GM12891 (cell line): ENCODE measurements at regions not wholly inside any gene's neighbourhood (a gene's known extent, or its start where the extent isn't known, plus 50 kb on each side); places are given as distances from the start of the nearest gene placed in this dataset.

Source experiments
- PAX5 ChIP-seq: IDR thresholded peaks from 2 replicates; pipeline ENCODE4 v1.6.1; 2011; ENCODE audit warnings: low read length, moderate library complexity, mild to moderate bottlenecking; ENCODE audit not compliant: insufficient read depth, severe bottlenecking
- POLR2A ChIP-seq: IDR thresholded peaks from 2 replicates; pipeline ENCODE4 v1.6.1; 2011; ENCODE audit warnings: low read depth, low read length, control low read depth
- POLR2AphosphoS5 ChIP-seq: IDR thresholded peaks from 2 replicates; pipeline ENCODE4 v1.6.1; 2011; ENCODE audit warnings: low read depth, low read length, control low read depth
- POU2F2 ChIP-seq: IDR thresholded peaks from 2 replicates; pipeline ENCODE4 v1.6.1; 2011; ENCODE audit warnings: low read depth, mild to moderate bottlenecking, control low read depth, low read length, moderate library complexity
- SPI1 ChIP-seq: IDR thresholded peaks from 2 replicates; pipeline ENCODE4 v1.6.1; 2011; ENCODE audit warnings: low read depth, low read length, control low read depth
- TAF1 ChIP-seq: IDR thresholded peaks from 2 replicates; pipeline ENCODE4 v1.6.1; 2011; ENCODE audit warnings: low read depth, low read length, control low read depth

DNA sequence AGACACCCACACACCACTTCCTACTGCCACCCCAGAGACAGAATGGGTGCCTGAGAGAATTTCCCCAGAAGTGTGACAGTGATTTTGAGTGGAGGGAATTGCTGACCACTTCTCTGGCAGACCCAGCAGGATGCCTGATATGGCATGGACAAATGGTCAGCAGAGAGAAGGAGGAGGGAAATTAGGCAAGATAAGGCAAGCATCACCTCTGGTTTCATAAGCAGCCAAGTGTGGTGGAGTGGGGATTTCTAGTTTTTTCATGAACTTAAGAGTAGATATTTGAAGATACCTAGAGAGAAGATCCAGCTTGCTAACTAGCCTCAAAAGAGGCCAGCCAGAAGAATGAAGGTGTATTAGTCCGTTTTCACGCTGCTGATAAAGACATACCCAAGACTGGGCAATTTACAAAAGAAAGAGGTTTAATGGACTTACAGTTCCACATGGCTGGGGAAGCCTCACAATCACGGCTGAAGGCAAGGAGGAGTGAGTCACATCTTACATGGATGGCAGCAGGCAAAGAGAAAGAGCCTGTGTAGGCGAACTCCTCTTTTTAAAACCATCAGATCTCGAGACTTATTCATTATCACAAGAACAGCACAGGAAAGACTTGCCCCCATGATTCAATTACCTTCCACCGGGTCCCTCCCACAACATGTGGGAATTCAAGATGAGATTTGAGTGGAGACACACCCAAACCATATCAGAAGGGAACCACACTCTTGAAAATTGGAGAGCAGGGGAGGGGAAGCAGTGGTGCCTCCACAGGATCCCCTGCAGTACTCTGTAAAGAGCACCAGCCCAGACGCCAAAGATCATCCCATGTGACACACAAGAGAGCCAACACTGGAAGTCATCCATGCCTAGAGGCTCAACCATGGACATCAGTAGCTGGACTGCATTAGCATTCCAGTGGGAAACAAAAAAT is 64.2 kb downstream of the RBM43 start:
- TF ChIP-seq SPI1 (no peak), POLR2A (no peak), POLR2AphosphoS5 (no peak), TAF1 (no peak), POU2F2 (no peak), PAX5 (no peak)
